ENCODE measurements at regions not wholly inside any gene's neighbourhood (a gene's known extent, or its start where the extent isn't known, plus 50 kb on each side); places are given as distances from the start of the nearest gene placed in this dataset.

DNA sequence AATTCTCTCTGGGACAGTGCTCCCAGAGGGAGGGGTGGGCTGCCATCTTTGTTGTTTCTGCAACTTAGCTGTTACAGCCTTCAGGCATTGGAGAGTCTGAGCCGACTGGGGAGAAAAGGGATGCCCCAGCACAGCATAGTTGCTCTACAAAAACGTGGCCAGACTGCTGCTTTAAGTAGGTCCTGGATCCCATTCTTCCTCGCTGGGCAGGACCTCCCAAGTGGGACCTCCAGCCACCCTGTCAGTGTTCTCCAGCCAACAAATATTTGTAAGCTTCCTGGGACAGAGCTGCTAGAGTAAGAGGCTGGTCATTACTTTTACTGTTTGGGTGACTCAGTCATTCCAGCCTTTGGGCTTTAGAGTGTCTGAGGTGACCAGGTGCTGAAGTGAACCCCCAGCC, 292.7 kb upstream of the NREP start (continued):
- TF ChIP-seq ZNF462 (CRISPR knock-in tag; IDR thresholded peaks at IDR 0.05) (no peak), ZNF331 (CRISPR knock-in tag; IDR thresholded peaks at IDR 0.05; ENCODE audit: low read depth) (no peak), ETS1 (IDR thresholded peaks at IDR 0.05) (no peak), EZH2 (IDR thresholded peaks at IDR 0.05; ENCODE audit: low read depth, unreplicated experiment) (no peak), REST (IDR thresholded peaks at IDR 0.05; ENCODE audit: unreplicated experiment) (no peak)

Data from GM23338 (cell line).